CD4-positive, CD25-positive, alpha-beta regulatory T cell (primary cell): ENCODE measurements at regions not wholly inside any gene's neighbourhood (a gene's known extent, or its start where the extent isn't known, plus 50 kb on each side); places are given as distances from the start of the nearest gene placed in this dataset.
"Not testable (repeated sequence)": the region's sequence is repeated elsewhere in the genome, so short reads cannot be mapped to it uniquely, and the experiment has no call there.

Source experiments
- ATAC-seq, 2 donors: fragments of 150-1000 bp; cut with Tn5 transposase; one replicate each; pipeline ENCODE4 v1.10.0; 2021; ENCODE audit warnings: low read depth in 2 of 2, moderate number of reproducible peaks in 2 of 2, moderate library complexity in 1 of 2
- DNase-seq, 3 donors: peaks; one replicate each; pipeline versions ENCODE4 v3.0.0 to v3.0.0-alpha.2; 2012 to 2022; ENCODE audit warnings: mixed read lengths in 1 of 3
- H3K27ac ChIP-seq: one replicate; pipeline ENCODE4 v1.7.0; 2013; ENCODE audit warnings: mild to moderate bottlenecking, low read length; ENCODE audit not compliant: insufficient read depth, poor library complexity, severe bottlenecking
- H3K27me3 ChIP-seq: one replicate; pipeline ENCODE4 v1.7.0; 2013; ENCODE audit warnings: low read length; ENCODE audit not compliant: control insufficient read depth, insufficient read depth
- H3K36me3 ChIP-seq: one replicate; pipeline ENCODE4 v1.7.0; 2013; ENCODE audit warnings: mild to moderate bottlenecking, low read length, moderate library complexity; ENCODE audit not compliant: control insufficient read depth, insufficient read depth
- H3K4me1 ChIP-seq: 2 replicates; pipeline ENCODE4 v1.7.0; 2013; ENCODE audit warnings: mild to moderate bottlenecking, low read length; ENCODE audit not compliant: insufficient read depth, control insufficient read depth, poor library complexity, severe bottlenecking
- H3K4me3 ChIP-seq: one replicate; pipeline ENCODE4 v1.7.0; 2013; ENCODE audit warnings: low read depth, mild to moderate bottlenecking, low read length, moderate library complexity
- H3K9me3 ChIP-seq, 2 experiments: 1 replicate in 1 of 2; 2 replicates in 1 of 2; pipeline ENCODE4 v1.7.0; 2013; ENCODE audit warnings: low read length in 2 of 2, mild to moderate bottlenecking in 1 of 2, moderate library complexity in 1 of 2; ENCODE audit not compliant: control insufficient read depth in 2 of 2
- H3K27ac Mint-ChIP-seq, 3 donors: one replicate each; pipeline ENCODE4 v1.8.0; 2020 to 2022; ENCODE audit warnings: mild to moderate bottlenecking in 3 of 3, mixed read lengths in 3 of 3, moderate library complexity in 2 of 3
- H3K27me3 Mint-ChIP-seq: one replicate; pipeline ENCODE4 v1.8.0; 2022; ENCODE audit warnings: mild to moderate bottlenecking, mixed read lengths
- H3K36me3 Mint-ChIP-seq: one replicate; pipeline ENCODE4 v1.8.0; 2020; ENCODE audit warnings: mixed read lengths
- H3K4me1 Mint-ChIP-seq, 4 donors: one replicate each; pipeline ENCODE4 v1.8.0; 2020 to 2022; ENCODE audit warnings: mixed read lengths in 4 of 4, mild to moderate bottlenecking in 1 of 4
- H3K4me3 Mint-ChIP-seq, 4 donors: one replicate each; pipeline ENCODE4 v1.8.0; 2020 to 2022; ENCODE audit warnings: mild to moderate bottlenecking in 4 of 4, mixed read lengths in 4 of 4, moderate library complexity in 3 of 4
- H3K9me3 Mint-ChIP-seq, 7 donors: one replicate each; pipeline ENCODE4 v1.8.0; 2020 to 2022; ENCODE audit warnings: mixed read lengths in 7 of 7, mild to moderate bottlenecking in 3 of 7, moderate library complexity in 2 of 7

DNA sequence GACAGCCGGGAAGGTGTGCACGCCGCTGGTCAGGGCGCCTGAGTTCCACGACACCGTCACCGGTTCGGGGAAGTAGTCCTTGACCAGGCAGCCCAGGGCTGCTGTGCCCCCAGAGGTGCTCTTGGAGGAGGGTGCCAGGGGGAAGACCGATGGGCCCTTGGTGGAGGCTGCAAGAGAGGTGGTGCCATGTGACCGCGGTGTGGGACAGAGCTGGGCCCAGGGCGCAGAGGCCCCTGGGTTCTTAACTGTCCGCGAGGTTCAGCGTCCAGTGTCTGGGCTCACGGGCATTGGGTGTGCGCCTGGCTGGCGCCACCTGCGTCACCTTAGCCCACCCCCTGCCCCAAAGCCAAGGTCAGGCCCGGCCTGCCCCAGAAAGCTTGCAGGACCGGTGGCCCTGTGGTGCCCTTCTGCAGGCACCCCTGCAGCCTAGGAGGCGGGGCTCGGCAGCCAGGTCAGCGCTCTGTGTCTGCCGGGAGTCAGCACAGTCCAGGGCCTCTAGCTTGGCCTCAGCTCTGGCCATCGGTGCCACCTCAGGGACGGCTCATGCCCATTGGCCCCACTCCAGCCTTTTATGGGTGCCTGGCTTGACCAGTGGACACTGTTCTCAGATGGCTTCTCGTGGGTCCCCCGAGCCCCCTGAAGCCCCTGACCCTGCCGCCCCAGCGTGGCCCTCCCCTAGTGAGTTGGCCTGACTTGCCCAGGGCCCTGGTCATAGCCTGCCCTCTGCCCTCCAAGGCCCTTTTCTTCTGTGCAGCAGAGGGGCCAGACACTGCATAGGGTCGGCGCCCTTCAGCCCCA is 216.7 kb downstream of the TMEM121 start:
- not testable (repeated sequence) for H3K27ac ChIP-seq, H3K27me3 Mint-ChIP-seq, H3K4me3 ChIP-seq, H3K4me3 Mint-ChIP-seq, H3K9me3 ChIP-seq, H3K36me3 ChIP-seq, H3K4me1 Mint-ChIP-seq, DNase-seq, H3K27ac Mint-ChIP-seq, H3K27me3 ChIP-seq, ATAC-seq, H3K9me3 Mint-ChIP-seq, H3K4me1 ChIP-seq, H3K36me3 Mint-ChIP-seq

- not testable (repeated sequence) for H3K27me3 ChIP-seq, H3K27me3 Mint-ChIP-seq, H3K4me3 Mint-ChIP-seq, H3K9me3 ChIP-seq, DNase-seq, H3K36me3 ChIP-seq, H3K36me3 Mint-ChIP-seq, H3K9me3 Mint-ChIP-seq, H3K27ac ChIP-seq, H3K4me1 Mint-ChIP-seq, H3K4me1 ChIP-seq, H3K4me3 ChIP-seq, H3K27ac Mint-ChIP-seq, ATAC-seq
Measured at GRCh38 chr14:105744213-105744787, 217.9 kb downstream of the TMEM121 start.

DNA sequence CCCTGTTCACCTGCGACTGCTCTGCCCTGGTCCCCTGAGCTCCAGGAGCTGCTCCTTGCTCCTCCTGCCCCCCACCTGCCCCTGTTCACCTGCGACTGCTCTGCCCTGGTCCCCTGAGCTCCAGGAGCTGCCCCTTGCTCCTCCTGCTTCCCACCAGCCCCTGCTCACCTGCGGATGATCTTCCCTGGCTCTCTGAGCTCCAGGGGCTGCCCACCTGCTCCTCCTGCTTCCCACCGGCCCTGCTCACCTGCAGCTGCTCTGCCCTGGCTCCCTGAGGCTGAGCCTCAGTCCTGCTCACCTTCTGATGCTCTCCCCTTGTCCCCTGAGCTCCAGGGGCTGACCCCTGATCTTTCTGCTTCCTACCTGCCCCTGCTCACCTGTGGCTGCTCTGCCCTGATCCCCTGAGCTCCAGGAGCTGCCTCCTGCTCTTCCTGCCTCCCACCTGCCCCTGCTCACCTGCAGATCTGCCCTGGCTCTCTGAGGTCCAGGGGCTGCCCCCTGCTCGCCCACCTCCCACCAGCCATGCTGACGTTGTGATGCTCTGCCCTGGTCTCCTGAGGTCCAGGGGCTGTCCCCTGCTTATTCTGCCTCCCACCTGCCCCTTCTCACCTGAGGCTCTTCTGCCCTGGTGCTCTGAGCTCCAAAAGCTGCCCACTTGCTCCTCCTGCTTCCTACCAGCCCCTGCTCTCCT is 219.2 kb downstream of the TMEM121 start:
- Histone ChIP-seq H3K9me3 (no peaks in the 10 kb centered on the region), H3K4me1 (no peaks in the 10 kb centered on the region), H3K36me3 (no peaks in the 10 kb centered on the region), H3K4me3 (no peak overlapping the region), H3K27me3 (no peaks in the 10 kb centered on the region), H3K27ac (no peak overlapping the region)
- no peak for ATAC-seq
- no peaks in the 10 kb centered on the region for H3K27me3 Mint-ChIP-seq
- H3K4me1 Mint-ChIP-seq, result peaks cover 0 to 2% (median 0%) of the 10 kb centered on the region in 4 donors
- no peaks in the 10 kb centered on the region for H3K9me3 Mint-ChIP-seq
- H3K27ac Mint-ChIP-seq, result no peak overlapping the region
- DNase-seq, result no peak
- no peak overlapping the region for H3K4me3 Mint-ChIP-seq
- no peaks in the 10 kb centered on the region for H3K36me3 Mint-ChIP-seq

DNA sequence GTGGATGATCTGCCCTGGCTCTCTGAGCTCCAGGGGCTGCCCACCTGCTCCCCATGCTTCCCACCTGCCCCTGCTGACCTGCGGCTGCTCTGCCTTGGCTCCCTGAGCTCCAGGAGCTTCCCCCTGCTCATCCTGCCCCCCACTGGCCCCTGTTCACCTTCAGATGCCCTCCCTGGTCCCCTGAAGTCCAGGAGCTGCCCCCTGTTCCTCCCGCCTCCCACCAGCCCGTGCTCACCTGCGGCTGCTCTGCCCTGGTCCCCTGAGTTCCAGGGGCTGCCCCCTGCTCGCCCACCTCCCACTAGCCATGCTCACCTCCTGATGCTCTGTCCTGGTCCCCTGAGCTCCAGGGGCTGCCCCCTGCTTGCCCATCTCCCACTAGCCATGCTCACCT is 219.7 kb downstream of the TMEM121 start:
- Mint-ChIP-seq H3K27me3 (no peaks in the 10 kb centered on the region), H3K4me1 (peaks cover 0 to 2% (median 0%) of the 10 kb centered on the region in 4 donors), H3K9me3 (no peaks in the 10 kb centered on the region), H3K36me3 (no peaks in the 10 kb centered on the region), H3K27ac (no peak overlapping the region), H3K4me3 (no peak overlapping the region)
- DNase-seq (no peak), ATAC-seq (no peak)
- Histone ChIP-seq H3K4me1 (no peaks in the 10 kb centered on the region), H3K4me3 (no peak overlapping the region), H3K27ac (no peak overlapping the region), H3K9me3 (no peaks in the 10 kb centered on the region), H3K27me3 (no peaks in the 10 kb centered on the region), H3K36me3 (no peaks in the 10 kb centered on the region)

- H3K36me3 ChIP-seq, ATAC-seq, H3K4me3 Mint-ChIP-seq, H3K9me3 ChIP-seq, H3K27me3 Mint-ChIP-seq, H3K27ac Mint-ChIP-seq, H3K4me1 ChIP-seq, DNase-seq, H3K4me1 Mint-ChIP-seq, H3K36me3 Mint-ChIP-seq, H3K27ac ChIP-seq, H3K9me3 Mint-ChIP-seq, H3K27me3 ChIP-seq, H3K4me3 ChIP-seq: not testable (repeated sequence)
Measured at GRCh38 chr14:105746800-105747502, 220.6 kb downstream of the TMEM121 start.

DNA sequence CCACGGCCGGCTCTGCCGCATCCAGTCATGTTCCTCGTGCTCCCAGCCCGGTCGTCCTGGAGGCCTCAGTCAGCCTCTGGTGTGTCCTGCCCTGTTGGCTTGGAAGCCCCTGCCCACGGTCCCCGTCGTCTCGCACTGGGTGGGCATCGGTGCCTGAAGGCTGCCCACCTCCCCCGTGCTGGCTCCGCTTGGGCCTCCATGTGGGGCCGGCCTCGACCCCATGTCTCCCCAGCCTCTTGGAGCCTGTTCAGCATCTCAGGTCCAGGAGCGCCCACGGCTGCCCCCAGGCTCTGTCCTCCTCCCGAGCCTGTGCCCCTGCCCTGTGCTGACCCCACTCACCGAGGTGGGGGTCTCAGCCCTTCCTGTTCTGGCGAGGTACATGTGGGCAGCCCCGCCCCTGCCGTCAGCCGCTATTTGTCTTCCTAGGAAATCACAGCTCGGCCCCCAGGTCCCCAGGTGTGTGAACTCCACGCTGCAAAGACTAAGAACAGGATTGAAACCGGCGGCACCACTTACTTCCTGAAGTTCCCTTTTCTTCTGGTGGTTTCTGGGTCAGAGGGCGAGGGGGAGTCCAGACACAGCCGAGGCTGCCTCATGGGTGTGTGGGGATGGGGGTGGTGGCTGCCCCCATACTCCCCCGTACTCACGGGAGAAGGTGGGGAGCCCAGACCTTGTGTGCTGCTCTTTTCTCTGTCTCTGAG is 221.3 kb downstream of the TMEM121 start:
- DNase-seq, H3K27me3 ChIP-seq, H3K36me3 ChIP-seq, H3K4me3 ChIP-seq, H3K36me3 Mint-ChIP-seq, H3K27me3 Mint-ChIP-seq, H3K27ac ChIP-seq, H3K9me3 Mint-ChIP-seq, H3K27ac Mint-ChIP-seq, H3K4me3 Mint-ChIP-seq, H3K4me1 Mint-ChIP-seq, H3K9me3 ChIP-seq, ATAC-seq, H3K4me1 ChIP-seq: not testable (repeated sequence)

GRCh38 chr14:105748204-105748578 is 221.8 kb downstream of the TMEM121 start:
- Mint-ChIP-seq H3K4me1 (peaks cover 0 to 2% (median 0%) of the 10 kb centered on the region in 4 donors), H3K27ac (no peak overlapping the region), H3K27me3 (no peaks in the 10 kb centered on the region), H3K36me3 (no peaks in the 10 kb centered on the region), H3K9me3 (no peaks in the 10 kb centered on the region), H3K4me3 (no peak overlapping the region)
- no peak for DNase-seq
- Histone ChIP-seq H3K27me3 (no peaks in the 10 kb centered on the region), H3K27ac (no peak overlapping the region), H3K9me3 (no peaks in the 10 kb centered on the region), H3K36me3 (no peaks in the 10 kb centered on the region), H3K4me1 (no peaks in the 10 kb centered on the region), H3K4me3 (no peak overlapping the region)
- no peak for ATAC-seq
